Mesothelial cell of epicardium (in vitro differentiated cells): ENCODE measurements at regions not wholly inside any gene's neighbourhood (a gene's known extent, or its start where the extent isn't known, plus 50 kb on each side); places are given as distances from the start of the nearest gene placed in this dataset.
"Not testable (repeated sequence)": the region's sequence is repeated elsewhere in the genome, so short reads cannot be mapped to it uniquely, and the experiment has no call there.

Experiments used
- DNase-seq, 2 experiments: peaks; one replicate each; pipeline ENCODE4 v3.0.0; 2021; ENCODE audit warnings: low spot score in 2 of 2; ENCODE audit not compliant: unreplicated experiment in 2 of 2
- H3K27ac Mint-ChIP-seq: 2 replicates; pipeline ENCODE4 v1.8.0; 2021; ENCODE audit warnings: mixed read lengths
- H3K27me3 Mint-ChIP-seq: 2 replicates; pipeline ENCODE4 v1.8.0; 2021; ENCODE audit warnings: low read depth, mixed read lengths
- H3K36me3 Mint-ChIP-seq: 2 replicates; pipeline ENCODE4 v1.8.0; 2021; ENCODE audit warnings: mixed read lengths
- H3K4me1 Mint-ChIP-seq: 2 replicates; pipeline ENCODE4 v1.8.0; 2021; ENCODE audit warnings: mixed read lengths
- H3K4me3 Mint-ChIP-seq: 2 replicates; pipeline ENCODE4 v1.8.0; 2021; ENCODE audit warnings: mild to moderate bottlenecking, moderate library complexity, mixed read lengths
- H3K9me3 Mint-ChIP-seq: 2 replicates; pipeline ENCODE4 v1.8.0; 2021; ENCODE audit warnings: mixed read lengths
- CTCF ChIP-seq: fragments of 200-600 bp; sonication (generic); IDR thresholded peaks from one replicate; pipeline ENCODE4 v1.5.0; 2021; ENCODE audit warnings: antibody characterized with exemption; ENCODE audit not compliant: unreplicated experiment

- no peak for TF ChIP-seq CTCF
- peaks cover 23% of the 10 kb centered on the region for H3K9me3 Mint-ChIP-seq
- H3K27ac Mint-ChIP-seq = no peak overlapping the region
- H3K36me3 Mint-ChIP-seq = peaks cover 9% of the 10 kb centered on the region
- no peaks in the 10 kb centered on the region for H3K4me1 Mint-ChIP-seq
- peaks cover 10% of the 10 kb centered on the region for H3K27me3 Mint-ChIP-seq
- peak in 1 of 2 experiments; percentile 9 for DNase-seq
- H3K4me3 Mint-ChIP-seq = no peak overlapping the region
These were observed 64.7 kb upstream of the RAB6C start for GRCh38 chr2:129914538-129915302.

- no peak overlapping the region for H3K4me3 Mint-ChIP-seq
- no peak overlapping the region for H3K27ac Mint-ChIP-seq
- peak in 1 of 2 experiments; percentile 1 for DNase-seq
- peaks cover 30% of the 10 kb centered on the region for H3K9me3 Mint-ChIP-seq
- TF ChIP-seq CTCF = no peak
- H3K27me3 Mint-ChIP-seq = peaks cover 15% of the 10 kb centered on the region
- H3K36me3 Mint-ChIP-seq = peaks cover 13% of the 10 kb centered on the region
- no peaks in the 10 kb centered on the region for H3K4me1 Mint-ChIP-seq
These were observed 64.1 kb upstream of the RAB6C start for GRCh38 chr2:129915303-129915840.

GRCh38 chr2:129918604-129919003 is 60.9 kb upstream of the RAB6C start:
- Mint-ChIP-seq H3K9me3 (peaks cover 32% of the 10 kb centered on the region), H3K27ac (no peak overlapping the region), H3K36me3 (peaks cover 13% of the 10 kb centered on the region), H3K4me1 (peaks cover 8% of the 10 kb centered on the region), H3K4me3 (no peak overlapping the region), H3K27me3 (peaks cover 38% of the 10 kb centered on the region)
- no peak for TF ChIP-seq CTCF
- no peak for DNase-seq

GRCh38 chr2:129922571-129923264 is 56.7 kb upstream of the RAB6C start:
- peak overlapping the region; percentile 63 for H3K4me3 Mint-ChIP-seq
- peaks cover 27% of the 10 kb centered on the region for H3K9me3 Mint-ChIP-seq
- H3K4me1 Mint-ChIP-seq = peaks cover 11% of the 10 kb centered on the region
- H3K36me3 Mint-ChIP-seq = peaks cover 13% of the 10 kb centered on the region
- TF ChIP-seq CTCF = no peak
- peak in 1 of 2 experiments; percentile 41 for DNase-seq
- peaks cover 38% of the 10 kb centered on the region for H3K27me3 Mint-ChIP-seq
- H3K27ac Mint-ChIP-seq = no peak overlapping the region

GRCh38 chr2:129923265-129924091 is 56.0 kb upstream of the RAB6C start:
- H3K4me3 Mint-ChIP-seq = peak overlapping the region; percentile 63
- peaks cover 8% of the 10 kb centered on the region for H3K36me3 Mint-ChIP-seq
- peak in 1 of 2 experiments; percentile 67 for DNase-seq
- peaks cover 19% of the 10 kb centered on the region for H3K9me3 Mint-ChIP-seq
- TF ChIP-seq CTCF = peak; percentile 53
- no peak overlapping the region for H3K27ac Mint-ChIP-seq
- H3K27me3 Mint-ChIP-seq = peaks cover 35% of the 10 kb centered on the region
- peaks cover 12% of the 10 kb centered on the region for H3K4me1 Mint-ChIP-seq

- Mint-ChIP-seq H3K4me1 (peaks cover 16% of the 10 kb centered on the region), H3K27me3 (peaks cover 32% of the 10 kb centered on the region), H3K9me3 (peaks cover 15% of the 10 kb centered on the region)
- not testable (repeated sequence) for H3K4me3 Mint-ChIP-seq, H3K27ac Mint-ChIP-seq, H3K36me3 Mint-ChIP-seq
- peak in 1 of 2 experiments; percentile 20 for DNase-seq
These were observed 55.4 kb upstream of the RAB6C start for GRCh38 chr2:129924115-129924514.
